Fibroblast of upper back skin (primary cell): ENCODE measurements at regions not wholly inside any gene's neighbourhood (a gene's known extent, or its start where the extent isn't known, plus 50 kb on each side); places are given as distances from the start of the nearest gene placed in this dataset.
A peak's percentile ranks its signal among the peaks of the same experiment; 100 is the strongest.

Experiments
- DNase-seq: peaks from one replicate; pipeline ENCODE4 v3.0.0-alpha.2; 2013

DNA sequence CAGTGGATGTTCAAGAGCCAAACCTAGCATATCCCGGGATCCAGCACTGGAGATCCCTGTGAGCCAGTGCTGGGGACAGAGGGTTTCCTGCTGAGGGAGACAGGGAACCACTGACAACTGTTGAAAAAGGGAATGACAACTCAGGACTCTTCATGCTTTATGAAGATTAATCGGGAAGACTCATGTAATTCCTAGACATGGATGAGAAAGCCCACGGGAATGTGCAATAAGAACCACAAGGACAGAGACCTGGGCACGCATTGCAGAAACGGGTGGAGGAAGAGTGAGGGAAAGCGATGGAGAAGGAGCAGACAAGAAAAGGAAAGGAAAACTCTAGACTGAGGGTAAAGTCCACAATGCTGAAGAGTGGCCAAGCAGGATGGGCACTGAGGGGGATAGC, 296.0 kb downstream of the PCNX1 start:
- DNase-seq, result peak; percentile 68

DNA sequence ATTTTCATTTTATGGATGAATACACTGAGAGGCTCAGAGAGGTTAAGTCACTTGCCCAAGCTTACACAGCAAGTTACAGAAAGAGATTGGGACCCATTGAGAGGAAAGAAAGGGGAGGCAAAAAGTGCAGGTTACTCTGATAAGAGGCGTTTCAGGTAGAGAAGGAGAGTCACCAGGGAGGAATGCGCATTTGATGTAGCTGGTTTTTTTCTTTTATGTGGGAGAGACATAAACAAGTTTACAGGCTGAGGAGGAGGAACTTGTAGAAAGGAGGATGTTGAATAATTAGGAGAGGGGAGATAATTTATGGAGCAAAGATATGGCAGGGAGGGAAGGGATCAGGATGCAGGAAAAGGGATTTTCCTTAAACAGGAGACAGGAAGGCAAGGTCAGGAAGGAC, 297.0 kb downstream of the PCNX1 start:
- DNase-seq, result no peak

DNA sequence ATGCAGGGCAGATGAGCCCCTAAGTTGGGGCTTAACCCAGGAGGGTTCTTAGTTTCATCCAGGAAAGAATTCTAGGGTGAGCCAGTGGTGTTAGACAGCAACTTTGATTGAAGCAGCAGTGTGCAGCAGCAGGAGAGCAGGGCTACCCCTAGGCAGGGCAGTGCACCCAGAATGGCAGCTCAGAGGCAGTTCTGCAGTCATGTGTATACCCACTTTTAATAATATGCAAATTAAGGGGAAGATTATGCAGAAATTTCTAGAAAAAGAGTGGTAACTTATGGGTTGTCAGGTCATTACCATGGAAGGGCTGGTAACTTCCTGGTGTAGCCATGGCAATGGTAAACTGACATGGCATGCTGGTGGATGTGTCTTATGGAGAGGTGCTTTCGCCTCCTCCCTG, 297.5 kb downstream of the PCNX1 start:
- DNase-seq, result no peak

DNA sequence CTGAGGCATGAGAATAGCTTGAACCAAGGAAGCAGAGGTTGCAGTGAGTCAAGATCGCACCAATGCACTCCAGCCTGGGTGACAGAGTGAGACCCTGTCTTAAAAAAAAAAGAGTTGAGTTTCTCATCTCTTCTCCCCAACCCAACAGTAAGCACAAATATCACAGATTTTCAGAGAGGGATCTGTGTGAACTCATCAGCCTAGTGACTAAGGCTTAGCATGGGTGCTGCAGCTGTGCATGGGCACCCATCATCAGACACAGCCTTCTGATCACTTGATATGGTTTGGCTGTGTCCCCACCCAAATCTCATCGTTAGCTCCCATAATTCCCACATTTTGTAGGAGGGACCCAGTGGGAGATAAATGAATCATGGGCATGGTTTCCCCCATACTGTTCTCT, 298.9 kb downstream of the PCNX1 start:
- no peak for DNase-seq

DNA sequence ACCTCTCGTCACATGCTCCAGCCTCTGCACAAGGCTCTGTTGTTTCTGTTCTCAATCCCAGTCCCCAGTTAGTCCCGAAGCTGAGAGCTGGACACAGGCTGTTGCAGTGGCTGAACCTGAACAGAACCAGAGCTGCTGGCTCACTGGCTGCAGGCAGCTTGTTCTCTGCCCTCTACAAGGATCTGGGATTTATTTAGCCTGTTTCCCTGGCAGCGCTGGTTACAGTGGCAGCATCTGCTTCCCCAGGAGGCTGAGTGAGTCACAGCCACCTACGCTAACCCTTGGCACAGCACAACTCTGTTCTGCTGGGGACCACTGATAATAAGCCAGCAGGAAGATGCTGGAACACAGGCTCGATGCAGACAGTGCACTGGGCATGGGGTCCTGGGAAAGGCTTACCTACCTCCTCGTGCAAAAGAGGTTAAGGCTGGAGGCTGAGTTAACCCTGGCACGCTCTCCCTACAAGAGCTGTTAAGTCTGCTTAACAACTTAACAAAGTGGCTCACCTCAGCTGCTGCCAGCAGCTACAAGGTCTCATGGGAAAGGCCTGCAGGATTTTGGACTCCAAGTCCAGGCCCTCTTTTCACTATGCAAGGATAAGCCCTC, 299.6 kb downstream of the PCNX1 start:
- DNase-seq, result peak; percentile 44

DNA sequence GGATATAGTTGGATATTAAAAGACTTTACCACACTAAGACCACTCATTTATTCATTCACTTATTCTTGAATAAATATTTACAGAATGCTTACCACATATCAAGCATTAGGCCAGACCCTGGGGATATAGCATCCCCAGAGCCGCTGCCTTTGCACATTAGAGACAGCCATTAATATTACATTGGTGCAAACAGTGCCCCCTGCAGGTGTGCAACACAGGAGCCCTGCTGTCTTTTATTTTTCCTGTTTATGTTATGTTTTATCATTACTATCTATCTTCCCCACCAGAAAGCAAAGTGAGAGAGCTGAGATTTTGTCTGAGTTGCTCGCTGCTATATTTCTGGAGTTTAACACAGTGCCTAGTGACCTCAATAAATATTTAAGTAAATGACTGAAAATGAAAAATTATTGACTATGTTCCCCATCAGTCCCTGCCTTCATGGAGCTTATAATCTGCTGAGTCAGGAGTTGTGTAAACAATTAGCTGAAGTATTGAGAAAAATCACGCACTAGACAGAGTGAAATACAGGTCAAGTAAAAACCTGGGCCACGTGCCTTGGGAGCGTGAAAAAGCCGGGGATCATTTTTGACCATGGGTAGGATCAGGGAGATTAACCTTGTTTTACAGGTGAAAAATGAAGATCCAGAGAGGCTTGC, 301.6 kb downstream of the PCNX1 start:
- no peak for DNase-seq

DNA sequence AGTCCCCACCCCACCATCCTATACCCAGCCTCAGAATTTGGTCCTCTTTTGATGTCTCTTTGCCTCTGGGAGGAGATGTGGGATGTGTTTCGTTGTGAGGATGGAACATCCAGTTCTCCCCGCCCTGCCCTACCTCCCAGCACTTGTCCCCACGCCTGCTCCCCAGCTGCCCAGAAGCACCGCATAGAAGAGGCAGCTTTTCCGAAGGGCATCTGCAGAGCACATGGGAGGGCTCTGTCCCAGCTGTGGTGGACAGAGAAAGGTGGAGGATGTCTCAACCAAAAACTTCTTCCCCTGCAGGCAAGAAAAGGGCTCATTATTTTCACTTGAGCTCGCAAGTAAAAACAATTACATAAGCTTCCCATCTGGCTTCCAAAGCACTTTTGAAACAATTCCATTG, 302.6 kb downstream of the PCNX1 start:
- DNase-seq, result no peak

DNA sequence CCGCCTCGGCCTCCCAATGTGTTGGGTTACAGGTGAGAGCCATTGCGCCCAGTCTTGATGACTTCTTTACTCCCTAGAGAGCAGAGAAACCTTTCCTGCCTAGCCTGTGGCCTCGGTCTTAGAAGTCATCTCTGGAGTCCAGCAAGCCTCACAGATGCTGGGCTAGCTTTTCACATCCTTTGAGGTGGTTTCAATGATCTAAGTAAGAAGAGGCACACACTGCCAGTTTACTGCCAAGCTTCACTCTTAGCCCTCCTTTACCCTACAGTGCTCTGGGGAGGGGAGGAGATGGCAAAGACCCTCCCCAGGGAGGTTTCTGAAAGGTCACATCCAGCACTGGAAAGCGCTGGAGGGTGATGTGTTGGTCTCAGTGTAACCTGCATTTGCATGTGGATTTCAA, 304.8 kb downstream of the PCNX1 start:
- no peak for DNase-seq

DNA sequence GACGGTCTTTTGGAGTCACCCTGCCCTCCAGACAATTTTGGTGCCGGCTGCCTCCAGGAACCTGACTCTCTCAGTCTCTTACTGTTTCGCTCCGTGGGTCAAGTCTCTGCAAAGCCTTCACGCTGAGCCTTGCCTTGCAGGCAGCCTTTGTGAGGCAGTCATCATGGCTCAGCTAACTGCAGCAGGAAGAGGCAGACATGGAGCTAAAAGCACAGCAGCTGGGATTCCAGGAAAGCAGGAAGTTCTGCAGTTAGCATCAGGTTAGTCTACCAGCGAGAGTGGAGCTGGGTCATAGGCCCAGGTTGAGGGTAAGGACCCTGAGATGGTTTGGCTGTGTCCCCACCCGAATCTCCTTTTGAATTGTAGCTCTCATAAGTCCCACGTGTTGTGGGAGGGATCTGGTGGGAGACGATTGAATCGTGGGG, 305.4 kb downstream of the PCNX1 start:
- DNase-seq, result peak; percentile 11

DNA sequence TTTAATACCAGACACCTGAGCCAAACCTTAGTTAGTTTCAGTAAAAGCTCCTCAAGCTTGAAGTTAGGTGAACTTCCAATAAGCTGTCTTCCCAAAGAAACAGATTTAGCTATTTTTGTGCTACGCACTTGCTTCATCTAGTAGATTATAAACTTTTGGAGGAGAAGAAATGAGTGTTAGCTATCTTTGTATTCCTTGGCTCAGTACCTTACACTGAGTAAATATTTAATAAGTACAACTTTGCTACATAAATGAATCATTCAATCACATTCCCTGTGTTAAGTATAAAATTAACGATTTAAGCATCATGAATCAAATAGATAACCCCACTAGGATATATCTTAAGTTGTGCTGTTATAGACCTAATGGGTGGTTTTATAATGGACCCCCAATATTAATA, 307.0 kb downstream of the PCNX1 start:
- no peak for DNase-seq

DNA sequence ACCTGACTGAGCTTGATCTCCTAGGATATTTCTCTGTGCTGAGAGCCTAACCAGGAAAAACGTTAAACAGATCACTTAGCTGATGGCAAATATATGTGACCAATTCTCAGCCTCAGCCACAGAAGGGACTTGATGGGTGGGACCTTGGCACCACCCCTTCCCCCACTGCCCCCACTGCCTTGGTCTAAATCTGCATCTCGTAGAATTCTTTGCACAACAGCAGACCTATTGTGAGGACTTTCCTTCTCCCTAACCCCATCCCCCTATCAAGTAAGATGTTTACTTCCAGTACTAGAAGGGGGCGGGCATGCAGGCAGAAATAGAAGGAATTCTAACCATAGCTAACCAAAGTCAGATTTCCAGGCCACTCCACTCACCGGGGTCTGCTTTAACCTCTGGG, 313.2 kb downstream of the PCNX1 start:
- no peak for DNase-seq

DNA sequence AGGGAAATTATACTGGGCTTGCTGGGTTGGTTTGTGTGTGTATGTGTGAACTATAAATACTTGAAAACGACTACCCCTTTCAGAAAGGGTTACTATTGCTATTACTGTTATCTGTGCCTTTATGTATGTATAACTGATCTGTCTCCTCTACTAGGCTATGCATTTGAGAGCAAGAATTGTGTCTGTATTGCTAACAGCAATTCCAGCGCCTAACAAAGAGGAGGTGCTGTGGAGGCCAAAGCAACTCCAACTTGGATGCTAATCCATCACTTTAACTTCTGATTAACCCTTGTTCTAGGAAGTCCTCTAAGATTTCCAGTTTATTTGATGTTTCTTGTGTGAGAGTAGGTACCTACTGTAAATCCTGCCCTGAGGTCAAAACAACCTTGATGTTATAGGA, 313.9 kb downstream of the PCNX1 start:
- DNase-seq, result no peak

DNA sequence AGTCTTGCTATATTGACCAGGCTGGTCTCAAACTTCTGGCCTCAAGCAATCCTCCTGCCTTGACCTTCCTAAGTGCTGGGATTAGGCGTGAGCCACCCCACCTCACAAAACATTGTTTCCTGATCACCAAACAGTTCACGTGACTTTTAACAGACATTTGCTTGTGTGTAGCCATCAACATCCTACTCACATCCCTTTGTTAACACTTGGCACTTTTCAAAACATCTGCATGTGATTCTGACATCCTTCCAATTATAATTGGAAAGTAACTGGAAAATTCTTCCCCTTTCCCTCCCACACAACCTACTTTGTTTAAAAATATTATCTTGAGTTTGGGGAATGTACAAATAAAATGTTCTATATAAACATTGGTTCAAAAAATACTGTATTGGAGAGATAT, 317.9 kb downstream of the PCNX1 start:
- DNase-seq, result no peak

DNA sequence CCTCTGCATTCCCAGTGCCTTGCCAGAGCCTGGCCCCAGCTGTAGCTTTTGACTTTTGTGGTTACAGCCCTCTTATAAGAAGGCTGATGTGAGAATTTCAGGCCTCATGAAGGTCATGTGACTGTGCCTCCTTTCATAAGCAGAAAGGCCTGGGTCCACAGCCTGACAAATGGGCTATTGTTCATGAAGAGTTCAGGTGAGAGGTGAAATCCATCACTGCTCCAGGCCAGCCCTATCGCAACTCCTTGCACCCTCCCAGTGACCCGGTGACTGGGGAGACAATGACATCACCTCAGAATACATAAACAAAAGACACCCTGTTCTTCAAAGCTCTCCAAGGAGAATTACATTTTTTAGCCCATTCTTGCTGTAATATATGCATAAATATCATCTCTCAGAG, 321.5 kb downstream of the PCNX1 start:
- DNase-seq, result no peak

DNA sequence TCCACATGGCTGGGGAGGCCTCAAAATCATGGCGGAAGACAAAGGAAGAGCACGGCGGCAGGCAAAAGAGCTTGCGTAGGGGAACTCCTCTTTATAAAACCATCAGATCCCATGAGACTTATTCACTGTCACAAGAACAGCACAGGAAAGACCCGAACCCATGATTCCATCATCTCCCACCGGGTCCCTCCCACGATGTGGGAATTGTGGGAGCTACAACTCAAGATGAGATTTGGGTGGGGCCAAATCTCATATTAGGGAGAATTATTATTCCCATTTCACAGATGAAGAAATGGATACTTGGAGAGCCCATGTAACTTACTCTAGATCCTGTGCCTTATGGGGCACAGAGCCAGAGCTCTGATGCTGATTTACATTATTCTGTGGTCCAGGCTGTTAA, 322.6 kb downstream of the PCNX1 start:
- DNase-seq, result no peak

DNA sequence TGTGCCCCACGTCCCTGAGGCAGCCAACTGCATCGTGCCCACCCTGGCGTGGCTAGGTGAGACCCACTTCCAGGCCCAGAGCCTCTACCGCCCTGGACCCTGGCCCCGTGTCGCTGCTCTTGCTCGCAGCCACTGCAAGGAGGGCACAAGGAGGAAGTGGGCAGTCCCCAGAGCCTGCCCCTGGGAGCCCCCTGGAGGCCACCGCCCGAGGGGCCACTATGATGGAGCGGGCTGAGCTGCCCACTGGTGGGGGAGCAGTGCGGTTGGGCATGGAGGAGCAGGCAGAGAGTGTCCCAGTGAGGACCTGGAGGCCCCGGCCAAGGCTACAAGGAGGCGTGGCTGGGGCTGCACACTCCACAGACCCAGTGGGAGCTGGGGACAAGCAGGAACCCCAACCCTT, 323.6 kb downstream of the PCNX1 start:
- no peak for DNase-seq

DNA sequence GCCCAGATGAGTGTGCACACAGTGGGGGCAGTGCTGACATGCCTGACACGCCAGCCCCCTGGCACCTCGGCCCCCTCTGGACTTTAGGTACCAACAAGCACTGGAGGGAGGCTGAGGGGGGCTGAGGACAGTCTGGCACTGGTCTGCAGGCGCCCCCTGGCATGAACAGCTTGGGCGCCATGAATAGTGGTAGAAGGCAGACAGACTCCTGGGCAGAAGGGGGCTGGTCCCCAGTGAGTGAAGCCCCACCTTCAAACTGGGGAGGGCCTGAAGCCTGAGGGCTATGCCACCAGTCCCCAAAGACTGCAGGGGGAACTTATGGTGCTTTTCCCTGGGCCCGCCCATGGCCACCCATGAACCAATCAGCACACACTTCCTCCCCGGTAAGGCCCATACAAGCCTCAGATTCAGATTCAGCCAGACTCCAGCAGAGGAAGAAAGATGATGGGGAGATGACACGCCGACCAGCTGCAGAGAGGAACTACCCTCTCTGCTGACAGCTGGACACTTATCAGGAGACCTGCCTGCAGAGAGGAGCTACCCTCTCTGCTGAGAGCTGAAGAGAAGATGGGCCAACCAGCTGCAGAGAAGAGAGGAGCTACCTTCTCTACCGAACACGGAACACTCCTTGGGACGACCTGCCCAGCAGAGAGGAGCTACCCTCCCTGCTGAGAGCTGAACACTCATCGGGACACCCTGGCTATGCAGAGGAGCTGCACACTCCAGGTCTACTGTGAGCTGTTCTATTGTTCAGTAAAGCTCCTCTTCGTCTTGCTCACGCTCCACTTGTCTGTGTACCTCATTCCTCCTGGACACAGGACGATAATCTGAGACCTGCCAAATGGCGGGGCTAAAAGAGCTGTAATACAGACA, 324.5 kb downstream of the PCNX1 start:
- DNase-seq, result no peak

DNA sequence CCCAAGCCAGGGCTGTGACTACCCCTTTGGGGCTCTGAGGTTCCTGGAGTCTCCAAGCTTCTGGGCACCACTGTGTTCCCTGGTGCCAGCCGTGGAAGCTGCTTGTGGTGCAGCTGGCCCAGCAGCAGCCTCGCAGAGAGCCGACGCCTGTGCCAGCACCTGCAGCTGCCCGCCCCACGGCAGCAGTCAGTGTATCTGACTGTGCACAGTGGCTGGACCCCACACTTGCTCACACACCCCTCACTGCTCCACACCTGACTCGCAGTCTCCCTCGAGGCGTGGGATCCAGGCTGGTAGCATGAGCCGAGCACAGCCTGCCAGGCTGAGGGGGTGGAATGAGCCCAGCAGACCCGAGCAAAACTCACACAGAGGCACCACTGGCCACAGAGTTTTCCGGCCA, 325.2 kb downstream of the PCNX1 start:
- no peak for DNase-seq

DNA sequence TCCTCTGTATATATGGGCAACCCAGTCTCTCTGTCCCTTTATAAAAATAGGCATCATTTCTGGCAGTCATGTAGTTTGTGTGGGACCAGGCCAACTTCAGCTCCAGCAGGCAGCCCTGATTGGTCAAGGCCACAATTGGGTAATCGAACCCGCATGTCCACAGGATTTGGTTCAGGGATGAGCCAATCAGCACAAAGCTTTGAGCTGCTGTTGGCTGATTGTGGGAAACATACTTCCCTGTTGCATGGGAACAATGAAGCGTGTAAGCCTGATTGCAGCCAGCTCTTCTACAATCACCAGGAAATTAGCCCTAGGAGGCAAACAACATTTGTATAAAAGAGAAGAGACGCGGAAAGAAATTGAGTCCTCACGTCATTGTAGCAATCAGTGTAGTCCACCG, 328.6 kb downstream of the PCNX1 start:
- peak; percentile 39 for DNase-seq

DNA sequence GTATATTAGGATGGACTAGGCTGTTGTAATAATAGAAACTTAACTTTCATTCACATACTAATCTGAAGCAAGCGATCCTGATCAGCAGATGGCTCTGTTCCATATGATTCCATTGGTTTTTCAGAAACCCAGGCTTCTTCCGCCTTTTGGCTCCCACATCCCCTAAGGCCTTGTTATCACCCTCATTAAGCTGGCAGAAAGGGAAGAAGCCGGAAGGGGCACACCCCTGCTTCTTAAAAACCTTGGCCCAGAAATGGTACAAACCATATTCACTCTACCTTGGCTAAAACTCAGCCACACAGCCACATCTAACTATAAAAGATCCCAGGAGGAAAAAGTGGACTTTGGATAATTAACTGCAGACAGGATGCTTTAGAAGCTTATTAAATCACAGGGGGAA, 329.2 kb downstream of the PCNX1 start:
- no peak for DNase-seq

DNA sequence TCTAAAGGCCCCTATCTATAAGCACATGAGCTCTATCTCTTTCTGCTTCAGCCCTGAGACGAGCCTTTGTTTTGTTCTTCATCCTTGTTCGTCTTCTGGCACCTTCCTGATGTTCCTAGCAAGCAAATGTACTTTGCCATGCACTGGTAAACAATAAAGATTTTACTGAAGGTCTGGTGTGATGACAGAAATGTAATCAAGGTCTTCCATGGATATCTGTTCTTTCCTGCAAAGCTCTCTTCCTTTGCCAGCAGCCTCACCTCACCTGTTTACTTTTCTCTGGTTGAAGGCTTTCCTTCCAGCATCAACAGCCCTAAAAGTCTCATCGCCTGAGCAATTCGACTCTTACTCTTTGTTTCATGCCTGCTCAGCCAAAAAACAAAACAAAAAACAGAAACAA, 330.3 kb downstream of the PCNX1 start:
- DNase-seq, result no peak

DNA sequence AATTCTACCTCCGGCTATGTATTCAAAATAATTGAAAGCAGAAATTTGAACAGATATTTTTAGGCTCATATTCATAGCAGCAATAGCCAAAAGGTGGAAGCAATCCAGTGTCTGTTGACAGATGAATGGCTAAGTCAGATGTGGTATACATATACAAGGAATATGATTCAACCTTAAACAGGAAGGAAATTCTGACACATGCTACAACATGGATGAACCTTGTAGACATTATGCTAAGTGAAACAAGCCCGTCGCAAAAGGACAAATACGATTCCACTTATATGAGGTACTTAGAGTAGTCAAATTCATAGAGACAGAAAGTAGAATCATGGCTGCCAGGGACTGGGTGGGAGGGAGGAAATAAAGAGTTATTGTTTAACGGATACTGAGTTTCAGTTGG, 331.6 kb downstream of the PCNX1 start:
- DNase-seq, result peak; percentile 49

DNA sequence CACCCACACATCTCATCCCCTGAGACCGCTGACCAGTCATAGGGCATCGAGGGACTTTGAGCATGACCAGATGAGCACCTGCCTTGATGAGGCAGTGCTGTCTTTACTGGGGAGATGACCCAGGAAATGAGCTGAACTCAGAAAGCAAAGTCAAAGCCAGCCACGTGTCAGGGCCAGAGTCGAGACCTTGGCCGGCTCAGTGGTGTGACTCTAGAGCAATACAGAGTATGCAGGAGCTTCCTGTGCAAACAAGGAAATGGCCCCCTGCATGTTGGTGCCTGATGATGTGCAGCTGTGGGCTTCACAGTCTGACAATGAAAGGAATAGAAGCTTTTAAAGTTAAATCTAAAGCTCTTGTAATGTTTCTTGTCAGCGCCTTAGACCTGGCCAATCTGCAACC, 332.9 kb downstream of the PCNX1 start:
- no peak for DNase-seq

DNA sequence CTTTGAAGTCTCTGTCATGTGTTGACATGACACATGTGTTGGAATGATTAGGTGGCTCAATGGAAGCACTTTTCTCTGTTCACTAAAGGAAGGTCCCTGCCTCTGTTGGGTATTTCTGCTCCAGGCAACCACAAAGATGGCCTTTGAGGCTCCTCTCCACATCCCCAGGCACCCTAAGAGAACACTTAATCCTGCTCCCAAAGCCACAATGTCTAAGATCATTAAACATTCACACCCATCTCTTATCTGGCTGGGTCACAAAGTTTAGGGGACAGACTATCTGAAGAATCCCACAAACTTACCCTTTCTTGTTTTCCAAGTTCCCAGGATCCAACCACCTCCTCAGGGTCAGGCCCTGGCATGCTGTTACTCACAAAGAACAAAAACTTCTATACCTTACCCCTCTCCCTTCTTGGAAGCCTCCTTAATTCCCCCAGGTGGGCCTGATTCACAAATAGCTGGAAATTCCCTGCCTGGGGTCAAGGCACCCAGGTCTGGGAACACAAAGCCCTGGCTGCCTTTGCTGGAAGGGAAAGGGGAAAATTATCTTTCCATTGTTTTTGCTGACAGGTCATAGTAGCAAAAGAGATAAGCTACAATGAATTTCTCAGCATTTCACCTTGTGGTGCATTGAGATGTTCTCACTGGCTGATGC, 333.7 kb downstream of the PCNX1 start:
- no peak for DNase-seq
